ENCODE measurements at regions not wholly inside any gene's neighbourhood (a gene's known extent, or its start where the extent isn't known, plus 50 kb on each side); places are given as distances from the start of the nearest gene placed in this dataset.

DNA sequence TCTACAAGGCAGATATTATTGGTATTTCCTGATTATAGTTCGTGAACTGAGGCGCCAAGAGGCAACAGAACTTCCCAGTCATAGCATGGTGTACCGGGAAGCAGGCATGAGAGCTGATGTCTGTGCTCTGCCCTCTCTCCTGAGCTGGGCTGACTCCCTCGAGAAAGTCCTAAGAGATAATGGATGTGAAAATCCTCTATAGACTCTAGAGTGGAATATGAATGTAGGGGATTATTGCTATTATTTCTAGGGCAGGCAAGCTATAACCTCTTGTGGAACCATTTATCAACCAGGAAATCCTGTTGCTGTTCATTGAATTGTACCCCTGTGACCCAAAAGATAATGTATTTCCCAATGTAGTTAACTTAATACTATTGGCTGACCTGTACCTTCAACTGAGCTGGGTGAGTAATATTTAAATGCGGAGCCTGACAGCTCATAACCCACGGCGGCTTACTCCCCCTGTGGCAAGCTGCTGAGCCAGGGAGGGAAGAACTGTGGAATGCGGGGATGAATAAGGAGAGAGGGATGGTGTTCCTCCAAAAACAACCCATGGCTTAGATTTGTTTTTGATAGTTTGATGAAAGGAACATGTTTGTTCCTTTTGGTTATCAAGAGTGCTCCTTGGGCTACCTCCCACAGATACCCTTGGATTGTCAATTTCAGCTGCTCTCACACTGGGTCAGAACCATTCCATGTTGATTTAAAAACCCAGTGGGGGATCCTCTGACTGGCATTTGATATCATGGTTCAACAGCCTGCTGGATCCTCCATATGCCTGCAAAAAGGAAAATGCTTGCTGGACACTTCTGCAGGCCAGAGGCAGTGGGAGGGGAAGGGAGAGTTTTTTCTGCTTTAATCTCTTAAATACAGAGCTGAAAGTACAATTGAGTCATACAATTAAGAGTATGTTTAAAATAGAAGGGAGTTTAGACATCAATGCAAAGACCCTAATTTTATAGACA lies 339.0 kb upstream of the BOD1L1 start:
- no peak for TF ChIP-seq GATA2 (IDR thresholded peaks at IDR 0.05; ENCODE audit: low read depth, low read length)
- no peak for TF ChIP-seq GATA3 (IDR thresholded peaks at IDR 0.05; ENCODE audit: low read depth, low read length)

All from SH-SY5Y (cell line).